ENCODE measurements at regions not wholly inside any gene's neighbourhood (a gene's known extent, or its start where the extent isn't known, plus 50 kb on each side); places are given as distances from the start of the nearest gene placed in this dataset.

DNA sequence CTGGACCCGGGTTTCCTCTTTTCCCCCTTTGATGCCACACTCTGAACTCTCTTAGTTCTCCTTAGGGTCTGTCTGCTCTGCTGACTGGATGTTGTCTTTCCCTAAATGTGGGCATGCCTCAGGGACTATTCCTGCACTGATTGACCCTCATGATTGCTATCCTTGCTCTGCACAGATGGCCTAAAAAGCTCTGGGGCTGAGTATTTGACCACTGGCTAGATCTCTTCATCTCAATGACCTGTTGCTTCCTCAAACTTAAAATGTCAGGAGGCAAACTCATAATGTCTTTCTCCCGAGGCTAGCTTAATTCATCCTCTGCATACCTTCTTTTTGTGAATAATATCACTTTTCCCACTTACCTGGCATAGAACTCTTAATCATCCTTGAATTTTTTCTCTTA lies 157.4 kb downstream of the GATB start:
- in situ Hi-C loops (cut with HindIII; ENCODE audit: low sequenced_read_pairs), result no loop called here

DNA sequence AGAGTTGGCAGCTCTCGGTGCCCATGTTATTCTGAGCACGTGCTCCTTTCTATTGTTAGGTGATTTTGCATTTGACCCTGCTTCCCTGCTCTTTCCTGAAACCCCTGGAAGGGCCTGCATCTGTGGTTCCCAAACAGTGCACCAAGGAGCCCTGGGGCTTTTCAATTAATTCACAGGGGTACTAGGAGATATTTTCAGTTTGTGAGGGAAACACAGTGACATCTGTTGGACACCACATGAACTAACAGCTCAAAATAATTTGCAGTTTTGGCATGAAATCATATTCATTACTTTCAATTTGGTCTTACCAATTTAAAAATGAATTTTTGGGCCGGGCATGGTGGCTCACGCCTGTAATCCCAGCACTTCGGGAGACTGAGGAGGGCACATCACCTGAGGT lies 156.6 kb downstream of the GATB start:
- in situ Hi-C loops (cut with HindIII; ENCODE audit: low sequenced_read_pairs), result no loop called here

DNA sequence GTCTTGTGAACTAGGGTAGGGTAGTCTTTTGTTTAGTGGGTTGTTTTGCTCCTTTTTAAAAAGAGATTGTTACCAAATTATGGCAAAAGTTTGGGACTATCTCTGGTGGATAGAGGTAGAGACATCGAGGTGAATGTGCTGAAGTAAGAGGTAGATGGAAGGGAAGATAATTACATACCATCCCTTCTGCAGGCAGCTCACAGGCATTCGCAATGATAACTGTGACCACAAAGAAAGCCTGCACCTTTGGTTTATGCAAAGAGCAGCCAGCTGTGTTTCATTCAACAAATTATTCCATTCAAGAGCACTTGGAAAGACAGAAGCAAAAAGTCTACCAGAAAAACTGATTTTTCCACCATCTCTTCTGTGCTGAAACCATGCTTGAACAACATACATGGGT lies 155.6 kb downstream of the GATB start:
- in situ Hi-C loops (cut with HindIII; ENCODE audit: low sequenced_read_pairs), result no loop called here

DNA sequence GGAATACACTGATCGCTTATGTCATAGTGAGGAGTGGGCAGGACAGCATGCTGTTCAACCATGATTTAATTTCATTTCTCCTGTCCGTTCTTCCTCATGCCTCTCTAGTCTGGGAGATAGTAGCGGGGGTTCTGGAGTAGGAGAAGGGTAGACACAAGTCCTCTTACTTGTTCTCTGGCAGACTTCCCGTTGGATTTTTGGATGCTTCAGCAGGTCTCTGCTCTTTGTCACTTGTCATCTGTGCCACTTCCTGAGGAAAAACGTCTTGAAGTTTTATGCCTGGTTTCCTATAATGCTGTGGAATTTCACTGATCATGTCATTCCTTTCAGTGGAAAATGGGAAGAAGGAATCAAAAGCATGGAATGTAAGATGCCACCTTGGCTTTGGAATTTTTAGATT lies 154.7 kb downstream of the GATB start:
- in situ Hi-C loops (cut with HindIII; ENCODE audit: low sequenced_read_pairs), result no loop called here

DNA sequence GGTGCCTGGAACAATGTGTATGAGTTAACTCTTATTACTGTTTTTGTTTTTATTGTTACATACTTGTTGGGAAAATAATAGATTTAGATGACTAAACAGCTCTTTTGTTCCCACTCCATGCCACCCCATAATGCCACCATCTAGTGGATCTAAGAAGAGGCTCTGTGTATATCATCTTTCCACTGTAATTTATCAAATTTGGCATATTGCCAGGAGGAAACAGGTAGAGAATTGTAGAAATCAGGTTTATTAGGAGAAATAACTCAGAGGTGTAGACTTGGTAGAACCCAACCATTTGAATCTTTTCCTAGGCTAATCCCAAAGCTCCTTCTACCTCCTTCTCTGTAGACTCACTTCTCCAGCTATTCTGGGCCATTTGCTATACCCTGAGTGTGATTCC lies 150.6 kb downstream of the GATB start:
- in situ Hi-C loops (cut with HindIII; ENCODE audit: low sequenced_read_pairs), result no loop called here

DNA sequence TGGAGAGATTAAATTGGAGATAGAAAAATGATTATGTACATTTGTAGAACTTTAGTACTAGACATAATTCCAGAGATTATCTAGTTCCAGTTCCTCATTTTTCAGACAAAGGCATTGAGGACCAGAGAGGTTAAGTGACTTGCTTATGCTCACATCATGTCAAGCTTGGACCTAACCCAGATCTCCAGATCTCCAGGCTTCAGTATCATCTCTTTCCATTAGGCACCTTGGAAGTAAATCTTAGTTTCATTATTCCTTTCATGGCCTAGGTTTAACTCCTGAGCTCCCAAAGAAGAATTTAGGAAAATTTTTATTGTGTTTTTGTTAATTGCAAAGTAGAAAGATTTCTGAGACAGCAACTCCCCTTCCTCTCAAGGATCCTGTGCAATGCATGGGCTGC lies 148.8 kb downstream of the GATB start:
- in situ Hi-C loops (cut with HindIII; ENCODE audit: low sequenced_read_pairs), result no loop called here

DNA sequence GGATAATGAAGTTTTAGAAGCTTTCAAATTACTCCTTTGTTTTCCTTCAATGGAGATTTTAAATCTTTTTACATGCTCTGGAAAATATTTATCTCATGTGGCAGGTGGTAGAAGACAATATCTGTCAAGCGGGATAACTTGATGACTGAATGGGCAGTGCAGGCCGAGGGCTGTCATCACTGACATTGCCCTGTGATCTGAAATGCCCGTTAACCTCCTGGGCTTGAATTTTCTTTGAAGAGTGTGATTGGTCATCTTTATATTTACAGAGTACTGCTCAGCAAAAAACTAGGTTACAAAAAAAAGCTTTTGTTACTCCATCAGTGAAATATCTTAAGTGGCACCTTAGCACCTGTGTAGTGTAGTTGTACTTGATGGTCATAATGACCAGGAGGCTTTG lies 147.5 kb downstream of the GATB start:
- in situ Hi-C loops (cut with HindIII; ENCODE audit: low sequenced_read_pairs), result no loop called here

DNA sequence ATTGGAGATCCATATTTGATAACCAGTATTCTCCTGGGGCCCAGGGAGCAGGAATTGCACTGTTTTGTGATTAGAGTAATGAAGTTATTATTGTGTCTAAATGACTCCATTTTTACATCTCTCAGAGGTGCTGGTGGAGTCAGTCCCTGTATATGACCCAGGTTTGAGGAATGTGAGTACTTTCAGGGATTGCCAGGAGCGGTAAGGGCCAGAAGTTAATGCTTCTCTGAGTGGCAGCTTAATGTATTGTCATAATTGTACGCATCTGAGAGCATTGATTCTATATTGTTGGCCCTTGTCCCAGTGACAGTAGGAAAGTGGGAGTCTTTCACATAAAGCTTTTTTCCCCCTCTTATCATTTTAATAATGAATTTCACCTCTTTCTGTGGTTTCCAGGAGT lies 146.2 kb downstream of the GATB start:
- in situ Hi-C loops (cut with HindIII; ENCODE audit: low sequenced_read_pairs), result no loop called here

DNA sequence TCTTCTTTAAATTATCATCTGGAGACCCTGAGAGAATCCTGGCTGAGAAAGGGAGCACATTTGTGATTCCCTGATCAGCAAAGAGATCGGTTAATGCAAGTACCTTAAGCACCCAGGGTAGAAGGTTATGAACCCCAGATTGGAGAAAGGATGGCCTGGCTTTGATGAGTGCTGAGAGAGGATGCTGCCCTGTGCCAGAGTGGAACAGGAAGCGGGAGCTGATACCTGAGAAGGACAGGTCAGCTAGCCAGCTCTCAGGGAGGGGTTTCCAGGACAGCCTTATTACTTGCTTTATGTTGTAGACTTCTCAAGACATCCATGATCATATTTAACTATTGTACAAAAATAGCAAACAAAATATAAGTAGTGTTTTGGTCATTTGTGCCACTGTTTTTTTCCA lies 141.9 kb downstream of the GATB start:
- in situ Hi-C loops (cut with HindIII; ENCODE audit: low sequenced_read_pairs), result no loop called here

DNA sequence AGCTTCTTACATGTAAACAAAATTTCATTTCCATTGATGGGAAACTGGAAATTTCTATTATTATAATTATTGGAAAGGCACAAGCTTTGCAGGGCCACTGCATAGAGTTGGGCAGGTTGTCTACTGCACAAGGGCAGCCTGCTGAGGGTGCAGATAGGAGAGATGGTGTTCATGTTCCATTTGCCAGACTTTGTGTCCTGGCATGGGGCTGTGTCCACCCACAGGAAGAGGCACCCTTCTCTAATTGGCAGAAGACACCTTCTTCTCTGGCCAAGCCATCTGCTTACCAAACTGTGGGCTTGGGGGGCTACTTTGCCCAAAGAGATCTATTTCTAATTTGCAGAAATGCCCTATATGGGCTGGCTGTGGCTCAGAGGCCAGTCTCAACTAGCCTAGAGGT lies 140.7 kb downstream of the GATB start:
- in situ Hi-C loops (cut with HindIII; ENCODE audit: low sequenced_read_pairs), result loop anchor here (10.0 kb wide), 1 partner anchor 95 kb away; no protein-coding TSS in a partner anchor

Measured in DLD1 (cell line).